GM23338 (cell line): ENCODE measurements at regions not wholly inside any gene's neighbourhood (a gene's known extent, or its start where the extent isn't known, plus 50 kb on each side); places are given as distances from the start of the nearest gene placed in this dataset.

ENCODE experiments used
- EZH2 ChIP-seq: fragments of 200-600 bp; sonication (generic); IDR thresholded peaks from one replicate; pipeline ENCODE4 v1.8.0; 2017; ENCODE audit warnings: antibody characterized with exemption, mild to moderate bottlenecking, low read depth; ENCODE audit not compliant: unreplicated experiment
- POLR2AphosphoS5 ChIP-seq: IDR thresholded peaks from 2 replicates; pipeline ENCODE4 v1.6.1; 2016; ENCODE audit warnings: antibody characterized with exemption, low read depth
- TF ChIP-seq, protein P1 (sequence below), 2 experiments: fragments of 200-600 bp in 1 of 2; sonication (generic) in 1 of 2; conservative IDR thresholded peaks; 2 replicates each; pipeline versions ENCODE4 v1.5.1 to v1.6.1; 2016 to 2017; ENCODE audit warnings: antibody characterized with exemption in 2 of 2, low read depth in 2 of 2, mild to moderate bottlenecking in 2 of 2, moderate library complexity in 1 of 2

DNA sequence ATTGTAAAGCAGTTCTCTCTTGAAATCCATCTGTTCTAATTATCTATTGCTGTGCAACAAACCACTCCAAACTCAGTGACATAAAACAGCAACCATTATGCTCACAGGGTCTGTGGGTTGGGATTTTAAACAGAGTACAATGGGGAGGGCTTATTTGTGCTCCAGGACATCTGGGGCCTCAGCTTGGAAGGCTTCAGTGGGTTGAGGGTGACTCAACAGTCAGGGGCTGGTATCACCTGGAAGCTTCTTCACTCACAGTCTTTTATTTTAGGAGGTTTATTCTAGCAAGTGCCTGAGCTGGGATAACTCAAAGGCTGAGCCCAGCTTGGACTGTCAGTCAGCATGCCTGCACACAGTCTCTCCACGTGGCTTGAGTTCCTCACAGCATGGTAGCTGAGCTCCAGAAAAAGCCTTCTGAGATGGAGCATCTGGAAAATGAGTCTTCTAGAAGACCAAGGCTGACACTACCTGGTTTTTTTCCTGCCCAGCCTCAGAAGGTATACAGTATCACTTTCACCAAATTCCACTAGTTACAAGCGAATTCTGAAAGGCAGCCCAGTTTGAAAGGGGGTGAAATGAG is 234.6 kb upstream of the ID4 start:
- TF ChIP-seq, protein P1, sequence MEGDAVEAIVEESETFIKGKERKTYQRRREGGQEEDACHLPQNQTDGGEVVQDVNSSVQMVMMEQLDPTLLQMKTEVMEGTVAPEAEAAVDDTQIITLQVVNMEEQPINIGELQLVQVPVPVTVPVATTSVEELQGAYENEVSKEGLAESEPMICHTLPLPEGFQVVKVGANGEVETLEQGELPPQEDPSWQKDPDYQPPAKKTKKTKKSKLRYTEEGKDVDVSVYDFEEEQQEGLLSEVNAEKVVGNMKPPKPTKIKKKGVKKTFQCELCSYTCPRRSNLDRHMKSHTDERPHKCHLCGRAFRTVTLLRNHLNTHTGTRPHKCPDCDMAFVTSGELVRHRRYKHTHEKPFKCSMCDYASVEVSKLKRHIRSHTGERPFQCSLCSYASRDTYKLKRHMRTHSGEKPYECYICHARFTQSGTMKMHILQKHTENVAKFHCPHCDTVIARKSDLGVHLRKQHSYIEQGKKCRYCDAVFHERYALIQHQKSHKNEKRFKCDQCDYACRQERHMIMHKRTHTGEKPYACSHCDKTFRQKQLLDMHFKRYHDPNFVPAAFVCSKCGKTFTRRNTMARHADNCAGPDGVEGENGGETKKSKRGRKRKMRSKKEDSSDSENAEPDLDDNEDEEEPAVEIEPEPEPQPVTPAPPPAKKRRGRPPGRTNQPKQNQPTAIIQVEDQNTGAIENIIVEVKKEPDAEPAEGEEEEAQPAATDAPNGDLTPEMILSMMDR (conservative IDR thresholded peaks at IDR 0.05; ENCODE audit: low read depth in 2 of 2): no peak
- TF ChIP-seq POLR2AphosphoS5: no peak
- TF ChIP-seq EZH2: no peak
